OCI-LY7 (cell line): ENCODE measurements at regions not wholly inside any gene's neighbourhood (a gene's known extent, or its start where the extent isn't known, plus 50 kb on each side); places are given as distances from the start of the nearest gene placed in this dataset.

Source experiments
- BruUV-seq: library from RNA; stranded (reverse); fragments of 400-500 nt; replicated peaks from 2 replicates; lab custom pipeline; 2021; lab: Mats Ljungman, UMichigan
- CTCF ChIA-PET: fragments of 300-600 bp; sonication (Branson Sonifier 250); formaldehyde crosslinking; loops from one replicate; lab custom pipeline; 2022; ENCODE audit warnings: antibody characterized with exemption; ENCODE audit not compliant: unreplicated experiment; lab: Charles Lee
- POLR2A ChIA-PET: fragments of 300-600 bp; sonication (Branson Sonifier 250); formaldehyde crosslinking; loops from one replicate; lab custom pipeline; 2022; ENCODE audit warnings: antibody characterized with exemption; lab: Charles Lee
- DNase-seq: peaks from one replicate; pipeline ENCODE4 v3.0.0-alpha.2; 2015; ENCODE audit warnings: low spot score
- H2AFZ ChIP-seq: fragments of 200-600 bp; sonication (generic), shearing (Covaris generic); 2 replicates; pipeline ENCODE4 v1.6.1; 2014; ENCODE audit warnings: mild to moderate bottlenecking, antibody characterized with exemption, low read length, moderate library complexity
- H3K27ac ChIP-seq: fragments of 200-600 bp; sonication (generic); 2 replicates; pipeline ENCODE4 v1.5.1; 2014; ENCODE audit warnings: mixed run types, low read depth, mild to moderate bottlenecking, moderate library complexity, low read length, inconsistent platforms; ENCODE audit not compliant: poor library complexity, severe bottlenecking
- H3K36me3 ChIP-seq: fragments of 200-600 bp; sonication (generic); 2 replicates; pipeline ENCODE4 v1.6.1; 2014; ENCODE audit warnings: mild to moderate bottlenecking, antibody characterized with exemption, low read length, moderate library complexity, mixed read lengths; ENCODE audit not compliant: insufficient read depth
- H3K4me1 ChIP-seq: fragments of 200-600 bp; sonication (generic); 2 replicates; pipeline ENCODE4 v1.5.1; 2014; ENCODE audit warnings: mild to moderate bottlenecking, low read length; ENCODE audit not compliant: insufficient read depth, poor library complexity, severe bottlenecking
- H3K4me2 ChIP-seq: fragments of 200-600 bp; sonication (generic); 2 replicates; pipeline ENCODE4 v1.6.1; 2014; ENCODE audit warnings: mild to moderate bottlenecking, low read length
- H3K4me3 ChIP-seq: fragments of 200-600 bp; sonication (generic); 2 replicates; pipeline ENCODE4 v1.5.1; 2014; ENCODE audit warnings: mild to moderate bottlenecking, low read depth, low read length; ENCODE audit not compliant: poor library complexity, severe bottlenecking
- H3K79me2 ChIP-seq: fragments of 200-600 bp; sonication (generic); 2 replicates; pipeline ENCODE4 v1.6.1; 2016; ENCODE audit warnings: low read depth, mild to moderate bottlenecking, low read length, moderate library complexity, mixed read lengths; ENCODE audit not compliant: insufficient read depth
- H3K9me2 ChIP-seq: fragments of 200-600 bp; sonication (generic); 2 replicates; pipeline ENCODE4 v1.6.1; 2016; ENCODE audit warnings: mild to moderate bottlenecking, low read length, mixed read lengths; ENCODE audit not compliant: insufficient read depth
- H3K9me3 ChIP-seq: fragments of 200-600 bp; sonication (generic); 2 replicates; pipeline ENCODE4 v1.6.1; 2014; ENCODE audit warnings: mild to moderate bottlenecking, mixed run types, low read length, mixed read lengths
- H4K20me1 ChIP-seq: fragments of 200-600 bp; sonication (generic); 2 replicates; pipeline ENCODE4 v1.6.1; 2014; ENCODE audit warnings: mild to moderate bottlenecking, antibody characterized with exemption, low read length, moderate library complexity, mixed read lengths; ENCODE audit not compliant: insufficient read depth
- EZH2phosphoT487 ChIP-seq: fragments of 200-600 bp; sonication (generic); IDR thresholded peaks from 2 replicates; pipeline ENCODE4 v1.6.1; 2018; ENCODE audit warnings: low read depth, borderline replicate concordance, mild to moderate bottlenecking, mixed run types, antibody characterized with exemption, low read length, moderate library complexity, mixed read lengths
- intact Hi-C: fragments of 100-400 bp; cut with micrococcal nuclease; formaldehyde crosslinking; loops from one replicate; pipeline ENCODE4 v1.10.0; 2022; ENCODE audit not compliant: unreplicated experiment
- TF ChIP-seq, protein P1 (sequence below): fragments of 200-600 bp; sonication (generic); conservative IDR thresholded peaks from 2 replicates; pipeline ENCODE4 v1.5.1; 2014; ENCODE audit warnings: mild to moderate bottlenecking, antibody characterized with exemption, low read length, moderate library complexity, mixed read lengths

DNA sequence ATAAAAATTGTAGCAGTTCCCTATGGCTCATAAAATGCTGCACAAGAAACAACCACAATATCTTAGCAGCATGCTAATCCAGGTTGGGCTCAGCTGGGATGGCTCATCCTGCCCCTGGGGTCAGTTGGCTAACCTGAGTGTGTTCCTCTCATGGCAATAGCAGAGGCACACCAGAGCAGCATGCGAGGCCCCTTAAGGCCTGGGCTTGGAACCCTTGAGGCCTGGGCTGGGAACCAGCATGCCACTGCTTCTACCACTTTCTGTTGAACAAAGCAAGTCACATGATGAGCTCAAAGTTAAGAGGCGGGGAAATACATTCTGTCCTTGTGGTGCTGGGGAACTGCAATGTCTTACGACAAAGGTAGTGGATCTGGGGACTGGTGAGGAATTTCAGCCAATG, 154.4 kb upstream of the FOXF1 start:
- no peak overlapping the region for H3K4me3 ChIP-seq
- intact Hi-C loops: no loop called here
- H3K36me3 ChIP-seq: no peaks in the 10 kb centered on the region
- no peaks in the 10 kb centered on the region for H4K20me1 ChIP-seq
- no peak for DNase-seq
- POLR2A ChIA-PET: no interaction called here
- no peak overlapping the region for H3K4me2 ChIP-seq
- H2AFZ ChIP-seq: no peak overlapping the region
- no peaks in the 10 kb centered on the region for H3K79me2 ChIP-seq
- H3K9me3 ChIP-seq: no peaks in the 10 kb centered on the region
- CTCF ChIA-PET: no interaction called here
- H3K9me2 ChIP-seq: no peaks in the 10 kb centered on the region
- TF ChIP-seq EZH2phosphoT487: no peak
- TF ChIP-seq, protein P1, sequence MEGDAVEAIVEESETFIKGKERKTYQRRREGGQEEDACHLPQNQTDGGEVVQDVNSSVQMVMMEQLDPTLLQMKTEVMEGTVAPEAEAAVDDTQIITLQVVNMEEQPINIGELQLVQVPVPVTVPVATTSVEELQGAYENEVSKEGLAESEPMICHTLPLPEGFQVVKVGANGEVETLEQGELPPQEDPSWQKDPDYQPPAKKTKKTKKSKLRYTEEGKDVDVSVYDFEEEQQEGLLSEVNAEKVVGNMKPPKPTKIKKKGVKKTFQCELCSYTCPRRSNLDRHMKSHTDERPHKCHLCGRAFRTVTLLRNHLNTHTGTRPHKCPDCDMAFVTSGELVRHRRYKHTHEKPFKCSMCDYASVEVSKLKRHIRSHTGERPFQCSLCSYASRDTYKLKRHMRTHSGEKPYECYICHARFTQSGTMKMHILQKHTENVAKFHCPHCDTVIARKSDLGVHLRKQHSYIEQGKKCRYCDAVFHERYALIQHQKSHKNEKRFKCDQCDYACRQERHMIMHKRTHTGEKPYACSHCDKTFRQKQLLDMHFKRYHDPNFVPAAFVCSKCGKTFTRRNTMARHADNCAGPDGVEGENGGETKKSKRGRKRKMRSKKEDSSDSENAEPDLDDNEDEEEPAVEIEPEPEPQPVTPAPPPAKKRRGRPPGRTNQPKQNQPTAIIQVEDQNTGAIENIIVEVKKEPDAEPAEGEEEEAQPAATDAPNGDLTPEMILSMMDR: no peak
- no peaks in the 10 kb centered on the region for H3K4me1 ChIP-seq
- no TSS peak for BruUV-seq
- no peak overlapping the region for H3K27ac ChIP-seq

DNA sequence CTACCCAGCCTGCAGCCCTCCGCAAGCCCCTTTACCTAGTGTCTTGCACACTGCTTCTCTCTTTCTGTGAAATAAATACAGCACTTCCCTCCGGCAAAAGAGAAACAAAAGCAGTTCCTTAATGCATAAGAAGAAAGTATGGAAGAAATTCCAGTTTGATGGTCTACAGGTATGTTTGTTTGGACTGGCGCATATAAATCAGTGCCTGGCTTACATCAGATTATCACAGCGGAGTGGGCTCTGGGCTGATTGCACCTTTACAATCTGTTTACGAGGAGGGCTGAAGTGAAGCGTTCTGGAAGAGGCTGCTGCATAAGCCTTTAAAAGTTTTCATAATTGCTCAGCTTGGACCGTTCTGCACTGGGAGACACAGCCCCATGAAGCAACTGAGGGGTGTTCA, 153.5 kb upstream of the FOXF1 start:
- TF ChIP-seq EZH2phosphoT487: no peak
- TF ChIP-seq, protein P1: no peak
- H4K20me1 ChIP-seq: no peaks in the 10 kb centered on the region
- no peaks in the 10 kb centered on the region for H3K79me2 ChIP-seq
- H3K4me1 ChIP-seq: no peaks in the 10 kb centered on the region
- no TSS peak for BruUV-seq
- ChIA-PET POLR2A (no interaction called here), CTCF (no interaction called here)
- H2AFZ ChIP-seq: no peak overlapping the region
- no peak overlapping the region for H3K4me3 ChIP-seq
- no peaks in the 10 kb centered on the region for H3K36me3 ChIP-seq
- H3K9me3 ChIP-seq: no peaks in the 10 kb centered on the region
- H3K27ac ChIP-seq: no peak overlapping the region
- intact Hi-C loops: no loop called here
- no peak for DNase-seq
- H3K4me2 ChIP-seq: no peak overlapping the region
- H3K9me2 ChIP-seq: no peaks in the 10 kb centered on the region

DNA sequence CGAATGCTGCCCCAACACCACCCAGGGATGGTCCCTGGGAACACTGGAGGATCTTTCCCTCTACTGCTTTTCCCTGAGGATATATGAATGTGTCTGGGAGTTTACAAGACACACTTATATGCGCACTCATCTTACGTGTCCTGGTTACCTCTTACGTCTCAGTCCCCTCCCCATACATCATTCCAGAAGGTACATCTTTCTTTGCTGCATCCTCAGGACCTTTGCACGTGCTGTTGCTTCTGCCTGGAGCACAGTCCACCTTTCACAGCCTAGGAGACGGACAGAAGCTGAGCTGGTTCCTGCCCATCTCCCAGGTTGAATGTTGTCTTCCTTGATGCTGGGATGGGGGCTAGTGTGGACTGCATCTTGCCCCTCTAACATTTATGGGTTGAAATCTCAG, 153.0 kb upstream of the FOXF1 start:
- Histone ChIP-seq H3K9me3 (no peaks in the 10 kb centered on the region), H2AFZ (no peak overlapping the region), H3K4me3 (no peak overlapping the region), H3K9me2 (no peaks in the 10 kb centered on the region), H4K20me1 (no peaks in the 10 kb centered on the region), H3K36me3 (no peaks in the 10 kb centered on the region), H3K4me1 (no peaks in the 10 kb centered on the region), H3K4me2 (no peak overlapping the region), H3K79me2 (no peaks in the 10 kb centered on the region), H3K27ac (no peak overlapping the region)
- DNase-seq: no peak
- intact Hi-C loops: no loop called here
- ChIA-PET CTCF (no interaction called here), POLR2A (no interaction called here)
- BruUV-seq: no TSS peak
- no peak for TF ChIP-seq EZH2phosphoT487
- TF ChIP-seq, protein P1: no peak
